NT2/D1 (cell line): ENCODE measurements at regions not wholly inside any gene's neighbourhood (a gene's known extent, or its start where the extent isn't known, plus 50 kb on each side); places are given as distances from the start of the nearest gene placed in this dataset.

Source experiments
- DNase-seq: peaks from one replicate; pipeline ENCODE4 v3.0.0-alpha.2; 2011; ENCODE audit warnings: low read depth, low spot score
- H3K27me3 ChIP-seq: 2 replicates; pipeline ENCODE4 v1.6.0; 2011; ENCODE audit warnings: mild to moderate bottlenecking; ENCODE audit not compliant: insufficient read length, insufficient read depth
- H3K36me3 ChIP-seq: 2 replicates; pipeline ENCODE4 v1.6.1; 2011; ENCODE audit warnings: mild to moderate bottlenecking, low read length, mixed read lengths; ENCODE audit not compliant: insufficient read depth, insufficient read length
- H3K4me1 ChIP-seq: 2 replicates; pipeline ENCODE4 v1.5.1; 2011; ENCODE audit not compliant: insufficient read depth, insufficient read length
- H3K4me3 ChIP-seq: 2 replicates; pipeline ENCODE4 v1.5.1; 2011; ENCODE audit warnings: low read depth; ENCODE audit not compliant: insufficient read length
- H3K9ac ChIP-seq: 2 replicates; pipeline ENCODE4 v1.6.0; 2011; ENCODE audit warnings: low read depth; ENCODE audit not compliant: insufficient read length
- H3K9me3 ChIP-seq: 2 replicates; pipeline ENCODE4 v1.5.1; 2011; ENCODE audit warnings: mild to moderate bottlenecking, low read length; ENCODE audit not compliant: insufficient read depth
- SUZ12 ChIP-seq: IDR thresholded peaks from 2 replicates; pipeline ENCODE4 v1.6.1; 2011; ENCODE audit not compliant: insufficient read length, insufficient read depth; ENCODE audit errors: extremely low read depth
- YY1 ChIP-seq: IDR thresholded peaks from 2 replicates; pipeline ENCODE4 v1.6.1; 2011; ENCODE audit not compliant: insufficient read length, insufficient read depth
- ZNF274 ChIP-seq: IDR thresholded peaks from 2 replicates; pipeline ENCODE4 v1.6.1; 2011; ENCODE audit warnings: mild to moderate bottlenecking, low read depth, low read length

DNA sequence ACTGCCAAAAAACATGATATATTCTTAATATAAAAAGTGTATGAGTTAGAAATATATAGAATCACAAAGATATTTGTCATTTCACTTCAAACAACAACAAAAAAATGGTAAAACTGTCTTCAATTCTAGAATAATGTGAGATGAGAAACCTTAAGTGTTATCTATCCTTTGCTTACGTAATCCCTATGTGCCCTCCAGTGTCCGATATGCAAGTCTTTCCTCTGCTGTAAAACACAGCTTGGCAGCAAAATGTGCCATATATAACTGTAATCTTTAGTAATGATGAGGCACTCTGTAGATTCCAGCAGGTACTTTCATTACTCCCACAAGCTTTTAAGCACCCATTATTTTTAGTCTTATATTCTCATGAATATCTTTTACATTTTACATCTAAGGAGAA is 555.1 kb upstream of the FRG1 start:
- H3K9ac ChIP-seq, result no peak overlapping the region
- no peak overlapping the region for H3K4me3 ChIP-seq
- no peak for DNase-seq
- TF ChIP-seq ZNF274, result no peak
- no peak for TF ChIP-seq YY1
- TF ChIP-seq SUZ12, result no peak
- H3K27me3 ChIP-seq, result no peaks in the 10 kb centered on the region
- no peaks in the 10 kb centered on the region for H3K9me3 ChIP-seq
- no peaks in the 10 kb centered on the region for H3K36me3 ChIP-seq
- H3K4me1 ChIP-seq, result no peaks in the 10 kb centered on the region

DNA sequence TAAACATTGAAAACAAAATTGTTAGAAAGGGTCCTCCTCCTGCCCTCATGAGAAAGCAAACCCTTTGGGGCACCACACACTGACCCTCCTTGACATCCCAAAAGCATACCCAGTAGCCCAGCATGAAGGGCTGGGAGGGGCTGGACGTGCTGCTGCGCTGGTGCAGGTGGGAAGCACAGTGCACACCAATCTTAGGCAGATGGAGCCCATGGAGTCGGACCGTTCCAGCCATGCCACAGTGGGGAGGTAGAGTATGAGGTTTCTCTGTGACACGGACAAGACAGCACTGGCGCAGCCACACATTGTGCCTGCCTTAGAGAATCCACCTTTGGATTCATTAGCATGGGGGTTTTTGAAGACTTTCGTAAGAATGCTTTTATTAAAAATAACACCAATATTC is 544.2 kb upstream of the FRG1 start:
- no peak overlapping the region for H3K4me3 ChIP-seq
- no peak overlapping the region for H3K9ac ChIP-seq
- H3K4me1 ChIP-seq, result no peaks in the 10 kb centered on the region
- H3K27me3 ChIP-seq, result no peaks in the 10 kb centered on the region
- TF ChIP-seq SUZ12 (no peak), ZNF274 (no peak), YY1 (no peak)
- DNase-seq, result no peak
- no peaks in the 10 kb centered on the region for H3K36me3 ChIP-seq
- no peaks in the 10 kb centered on the region for H3K9me3 ChIP-seq

DNA sequence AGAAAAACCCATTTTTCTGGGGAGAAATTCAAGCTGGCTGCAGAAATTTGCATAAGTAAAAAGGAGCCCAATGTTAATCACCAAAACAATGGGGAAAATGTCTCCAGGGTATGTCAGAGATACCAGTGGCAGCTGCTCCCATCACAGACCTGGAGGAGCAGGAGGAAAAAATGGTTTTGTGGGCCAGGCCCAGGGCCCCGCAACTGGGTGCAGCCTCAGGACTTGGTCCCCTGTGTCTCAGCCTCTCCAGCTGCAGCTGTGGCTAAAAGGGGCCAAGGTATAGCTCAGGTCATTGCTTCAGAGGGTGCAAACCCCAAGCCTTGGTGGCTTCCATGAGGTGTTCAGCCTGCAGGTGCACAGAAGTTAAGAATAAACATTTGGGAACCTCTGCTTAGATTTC is 536.4 kb upstream of the FRG1 start:
- TF ChIP-seq YY1, result no peak
- TF ChIP-seq SUZ12, result no peak
- TF ChIP-seq ZNF274, result no peak
- Histone ChIP-seq H3K9ac (no peak overlapping the region), H3K9me3 (peaks cover 6% of the 10 kb centered on the region; the same call in 1 of the 2 replicates), H3K4me1 (no peaks in the 10 kb centered on the region), H3K4me3 (no peak overlapping the region), H3K27me3 (no peaks in the 10 kb centered on the region), H3K36me3 (no peaks in the 10 kb centered on the region)
- no peak for DNase-seq

DNA sequence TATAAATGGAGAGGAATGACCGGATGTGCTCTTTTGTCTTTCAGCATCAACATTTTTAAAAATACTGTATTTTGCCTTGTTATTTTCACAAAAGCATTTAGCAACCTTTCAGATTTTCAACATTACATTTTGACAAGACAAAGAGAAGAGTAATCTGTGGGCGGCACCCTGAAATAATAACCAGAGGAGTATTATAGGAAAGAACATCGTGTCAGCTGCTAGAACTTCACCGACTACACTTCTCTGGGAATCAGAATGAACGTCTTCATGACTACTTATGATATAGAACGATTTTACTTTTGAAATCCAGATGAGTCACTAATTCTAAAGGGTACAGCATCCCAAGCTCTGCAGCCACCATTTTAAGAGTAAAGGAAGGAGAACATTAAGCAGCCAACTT is 531.5 kb upstream of the FRG1 start:
- no peaks in the 10 kb centered on the region for H3K4me1 ChIP-seq
- no peak overlapping the region for H3K9ac ChIP-seq
- TF ChIP-seq ZNF274 (no peak), SUZ12 (no peak), YY1 (no peak)
- no peak overlapping the region for H3K4me3 ChIP-seq
- H3K9me3 ChIP-seq, result peaks cover 6% of the 10 kb centered on the region; the same call in 1 of the 2 replicates
- no peak for DNase-seq
- H3K36me3 ChIP-seq, result no peaks in the 10 kb centered on the region
- no peaks in the 10 kb centered on the region for H3K27me3 ChIP-seq

DNA sequence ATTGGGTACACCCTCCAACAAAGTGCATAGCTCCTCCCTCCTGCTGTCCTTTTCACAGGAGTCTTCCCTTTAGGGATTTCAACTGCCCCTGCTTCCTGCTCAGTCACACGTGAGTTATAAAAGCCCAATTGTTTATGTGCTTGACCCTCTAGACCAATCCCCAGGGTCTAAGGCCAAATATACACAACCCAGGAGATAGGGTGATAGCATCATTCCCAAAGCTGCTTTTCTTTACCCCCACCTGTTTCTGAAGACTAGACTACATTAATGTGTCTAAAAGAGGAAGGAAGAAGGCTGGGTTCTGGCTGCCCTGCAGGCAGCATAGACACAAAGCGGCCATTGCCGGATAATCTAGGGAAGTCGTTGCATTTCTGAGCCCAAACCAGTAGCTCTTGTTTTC is 526.7 kb upstream of the FRG1 start:
- H3K9ac ChIP-seq, result no peak overlapping the region
- TF ChIP-seq SUZ12, result no peak
- TF ChIP-seq ZNF274, result no peak
- no peak for TF ChIP-seq YY1
- H3K36me3 ChIP-seq, result no peaks in the 10 kb centered on the region
- no peaks in the 10 kb centered on the region for H3K27me3 ChIP-seq
- H3K4me3 ChIP-seq, result no peak overlapping the region
- no peaks in the 10 kb centered on the region for H3K4me1 ChIP-seq
- H3K9me3 ChIP-seq, result no peaks in the 10 kb centered on the region
- DNase-seq, result no peak

DNA sequence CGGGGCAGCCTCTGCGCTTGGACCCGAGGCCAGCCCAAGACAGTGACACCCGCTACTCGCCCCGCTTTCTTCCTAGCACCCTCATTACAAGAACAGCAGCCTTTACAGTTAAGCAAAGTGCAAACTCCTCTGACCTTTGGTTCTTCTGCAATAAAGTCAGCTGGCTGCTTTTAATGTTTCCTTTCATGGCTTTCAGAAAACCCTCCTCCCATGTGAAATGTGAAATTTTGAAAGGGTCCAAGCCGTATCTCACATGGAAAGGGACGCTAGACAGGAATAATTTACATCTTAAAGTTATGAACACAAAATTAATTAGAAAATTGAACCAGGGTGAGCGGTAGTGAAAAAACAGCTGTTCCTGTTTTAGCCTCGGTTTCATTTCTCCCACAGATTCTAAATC is 520.1 kb upstream of the FRG1 start:
- Histone ChIP-seq H3K9ac (no peak overlapping the region), H3K4me1 (no peaks in the 10 kb centered on the region), H3K9me3 (no peaks in the 10 kb centered on the region), H3K27me3 (no peaks in the 10 kb centered on the region), H3K36me3 (no peaks in the 10 kb centered on the region), H3K4me3 (no peak overlapping the region)
- TF ChIP-seq YY1 (no peak), ZNF274 (no peak), SUZ12 (no peak)
- no peak for DNase-seq

DNA sequence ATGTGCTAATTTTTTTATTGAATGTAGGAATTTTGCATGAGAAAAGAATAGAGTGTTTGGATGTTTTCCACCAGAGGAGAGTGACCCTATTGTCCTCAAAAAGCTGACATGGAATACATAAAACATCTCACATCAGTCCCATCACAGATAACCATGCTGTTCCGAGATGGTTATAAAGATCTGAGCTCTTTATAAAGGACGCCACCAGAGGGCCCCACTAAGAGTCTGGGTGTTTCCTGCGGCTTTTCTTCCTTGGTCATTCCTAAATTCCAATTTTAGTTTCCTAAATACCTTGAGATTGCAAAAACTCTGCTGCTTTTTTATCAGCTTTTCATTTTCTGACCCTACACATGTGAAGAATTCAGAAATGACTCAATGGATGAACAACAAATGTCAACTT is 504.5 kb upstream of the FRG1 start:
- no peak for TF ChIP-seq SUZ12
- TF ChIP-seq YY1, result no peak
- no peak for TF ChIP-seq ZNF274
- no peak for DNase-seq
- H3K36me3 ChIP-seq, result no peaks in the 10 kb centered on the region

DNA sequence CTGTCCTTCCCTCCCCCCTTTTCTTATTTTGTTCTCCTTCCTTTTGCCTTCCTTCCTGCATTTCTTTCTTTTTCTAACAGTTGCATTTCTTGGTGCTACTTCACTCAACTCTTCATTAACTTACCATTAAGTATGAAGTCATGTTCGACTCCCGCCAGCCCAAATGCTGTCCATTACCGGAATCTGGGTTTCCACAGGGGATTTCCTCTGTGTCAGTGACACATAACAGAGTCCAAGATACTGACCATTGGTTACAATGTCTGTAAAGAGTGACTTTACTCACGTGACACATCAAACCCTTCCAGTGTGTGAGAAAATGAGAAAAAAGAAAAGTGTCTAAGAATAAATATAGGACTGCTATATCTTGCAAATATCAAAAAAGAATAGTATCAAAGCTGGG is 500.0 kb upstream of the FRG1 start:
- DNase-seq, result no peak
- Histone ChIP-seq H3K9ac (no peak overlapping the region), H3K27me3 (no peaks in the 10 kb centered on the region), H3K9me3 (no peaks in the 10 kb centered on the region), H3K36me3 (no peaks in the 10 kb centered on the region), H3K4me1 (no peaks in the 10 kb centered on the region), H3K4me3 (no peak overlapping the region)
- TF ChIP-seq ZNF274, result no peak
- no peak for TF ChIP-seq YY1
- no peak for TF ChIP-seq SUZ12

More for the DNA sequence above, 504.5 kb upstream of the FRG1 start:
- Histone ChIP-seq H3K4me3 (no peak overlapping the region), H3K9me3 (no peaks in the 10 kb centered on the region), H3K27me3 (no peaks in the 10 kb centered on the region), H3K9ac (no peak overlapping the region), H3K4me1 (no peaks in the 10 kb centered on the region)
